IMR-90 (cell line): ENCODE measurements at regions not wholly inside any gene's neighbourhood (a gene's known extent, or its start where the extent isn't known, plus 50 kb on each side); places are given as distances from the start of the nearest gene placed in this dataset.

Experiments used
- CEBPB ChIP-seq: IDR thresholded peaks from 2 replicates; pipeline ENCODE4 v1.6.1; 2012; ENCODE audit warnings: low read depth, low read length, improper control_type of control experiment
- CHD1 ChIP-seq: IDR thresholded peaks from 2 replicates; pipeline ENCODE4 v1.6.1; 2012; ENCODE audit warnings: low read depth, low read length, improper control_type of control experiment
- CTCF ChIP-seq: conservative IDR thresholded peaks from 2 replicates; pipeline ENCODE4 v1.5.1; 2012; ENCODE audit warnings: mild to moderate bottlenecking, low read depth, low read length, improper control_type of control experiment
- POLR2A ChIP-seq: IDR thresholded peaks from 2 replicates; pipeline ENCODE4 v1.6.1; 2012; ENCODE audit warnings: mild to moderate bottlenecking, low read depth, low read length
- RFX5 ChIP-seq: IDR thresholded peaks from 2 replicates; pipeline ENCODE4 v1.8.0; 2012; ENCODE audit warnings: low read depth, mild to moderate bottlenecking, low read length, moderate library complexity

- TF ChIP-seq CEBPB (no peak), CTCF (no peak), CHD1 (no peak), RFX5 (no peak), POLR2A (no peak)
Observed at GRCh38 chr11:115698243-115698642, 194.0 kb upstream of the CADM1 start.
